GM23248 (cell line): ENCODE measurements at regions not wholly inside any gene's neighbourhood (a gene's known extent, or its start where the extent isn't known, plus 50 kb on each side); places are given as distances from the start of the nearest gene placed in this dataset.

Experiments used
- EZH2 ChIP-seq: fragments of 200-600 bp; sonication (generic); IDR thresholded peaks from 2 replicates; pipeline ENCODE4 v1.6.1; 2018; ENCODE audit warnings: antibody characterized with exemption, mild to moderate bottlenecking; ENCODE audit not compliant: insufficient read depth, poor library complexity, severe bottlenecking
- EZH2phosphoT487 ChIP-seq: fragments of 200-600 bp; sonication (generic); IDR thresholded peaks from 2 replicates; pipeline ENCODE4 v1.6.1; 2018; ENCODE audit warnings: antibody characterized with exemption, moderate library complexity, mild to moderate bottlenecking, low read depth; ENCODE audit not compliant: insufficient read depth

DNA sequence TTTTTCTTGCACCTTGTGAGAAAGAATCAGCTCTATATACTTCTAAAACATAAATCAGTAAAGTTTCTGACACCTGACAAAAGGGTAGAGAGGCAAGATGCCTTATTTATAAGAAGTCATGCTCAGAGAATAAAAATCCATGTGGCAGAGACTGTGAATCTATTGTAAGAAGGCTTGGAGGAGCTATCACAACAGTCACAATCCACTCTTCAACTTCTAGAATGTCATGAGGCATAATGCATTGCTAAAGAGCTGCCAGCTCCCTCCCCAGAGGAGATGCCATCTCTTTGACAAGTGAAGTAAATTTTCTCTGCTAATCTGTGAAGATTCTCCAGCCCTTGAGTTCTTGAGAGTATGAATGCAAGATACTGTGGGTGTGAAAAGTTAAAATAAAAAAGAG is 971.2 kb upstream of the IGFBP7 start:
- TF ChIP-seq EZH2 (no peak), EZH2phosphoT487 (no peak)
